ENCODE measurements at regions not wholly inside any gene's neighbourhood (a gene's known extent, or its start where the extent isn't known, plus 50 kb on each side); places are given as distances from the start of the nearest gene placed in this dataset.
"Not testable (repeated sequence)": the region's sequence is repeated elsewhere in the genome, so short reads cannot be mapped to it uniquely, and the experiment has no call there.

DNA sequence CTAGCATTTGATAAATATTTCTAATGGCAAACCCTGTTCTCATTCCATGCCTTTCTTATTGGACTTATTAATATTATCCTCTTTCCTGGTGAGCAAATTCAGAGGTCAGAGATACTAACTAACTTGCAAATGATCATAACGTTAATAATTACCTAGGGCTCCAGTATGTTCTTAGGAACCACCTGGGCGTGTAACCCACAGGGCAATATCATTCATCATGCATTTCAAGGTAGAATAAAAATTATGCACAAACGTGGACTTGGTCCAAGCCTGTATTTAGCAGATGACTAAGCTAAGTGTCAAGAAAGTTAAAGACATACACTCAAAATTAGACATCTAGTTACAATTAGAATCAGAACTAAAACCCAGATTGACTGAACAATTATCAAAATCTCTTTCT is 850.1 kb downstream of the TRIML1 start:
- no peak for DNase-seq (ENCODE audit: low read depth)
- H3K4me3 ChIP-seq (ENCODE audit: low read depth, low read length) = no peak overlapping the region
- TF ChIP-seq, protein P1, sequence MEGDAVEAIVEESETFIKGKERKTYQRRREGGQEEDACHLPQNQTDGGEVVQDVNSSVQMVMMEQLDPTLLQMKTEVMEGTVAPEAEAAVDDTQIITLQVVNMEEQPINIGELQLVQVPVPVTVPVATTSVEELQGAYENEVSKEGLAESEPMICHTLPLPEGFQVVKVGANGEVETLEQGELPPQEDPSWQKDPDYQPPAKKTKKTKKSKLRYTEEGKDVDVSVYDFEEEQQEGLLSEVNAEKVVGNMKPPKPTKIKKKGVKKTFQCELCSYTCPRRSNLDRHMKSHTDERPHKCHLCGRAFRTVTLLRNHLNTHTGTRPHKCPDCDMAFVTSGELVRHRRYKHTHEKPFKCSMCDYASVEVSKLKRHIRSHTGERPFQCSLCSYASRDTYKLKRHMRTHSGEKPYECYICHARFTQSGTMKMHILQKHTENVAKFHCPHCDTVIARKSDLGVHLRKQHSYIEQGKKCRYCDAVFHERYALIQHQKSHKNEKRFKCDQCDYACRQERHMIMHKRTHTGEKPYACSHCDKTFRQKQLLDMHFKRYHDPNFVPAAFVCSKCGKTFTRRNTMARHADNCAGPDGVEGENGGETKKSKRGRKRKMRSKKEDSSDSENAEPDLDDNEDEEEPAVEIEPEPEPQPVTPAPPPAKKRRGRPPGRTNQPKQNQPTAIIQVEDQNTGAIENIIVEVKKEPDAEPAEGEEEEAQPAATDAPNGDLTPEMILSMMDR (IDR thresholded peaks at IDR 0.05; ENCODE audit: control insufficient read depth, extremely low read depth, insufficient read depth) = no peak

DNA sequence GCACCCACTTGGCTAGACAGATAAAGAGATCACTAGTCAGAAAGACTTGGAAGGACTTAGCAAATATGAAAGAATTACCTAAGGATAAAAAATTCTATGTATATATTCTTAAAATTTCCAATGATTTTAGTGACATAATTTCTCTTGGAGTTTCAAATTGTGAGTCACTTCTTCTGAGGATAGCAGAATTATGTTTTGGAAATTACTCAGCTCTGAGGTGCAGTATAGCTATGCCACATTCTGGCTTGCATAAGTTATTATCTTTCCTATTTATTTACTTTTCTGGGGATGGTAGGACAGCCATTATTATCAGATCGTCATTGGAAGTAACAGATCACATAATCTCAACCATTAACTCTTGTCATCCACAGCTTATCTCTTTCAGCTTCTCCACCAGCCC is 853.5 kb downstream of the TRIML1 start:
- TF ChIP-seq, protein P1 (IDR thresholded peaks at IDR 0.05; ENCODE audit: control insufficient read depth, extremely low read depth, insufficient read depth) = no peak
- no peak for DNase-seq (ENCODE audit: low read depth)
- H3K4me3 ChIP-seq (ENCODE audit: low read depth, low read length) = no peak overlapping the region

DNA sequence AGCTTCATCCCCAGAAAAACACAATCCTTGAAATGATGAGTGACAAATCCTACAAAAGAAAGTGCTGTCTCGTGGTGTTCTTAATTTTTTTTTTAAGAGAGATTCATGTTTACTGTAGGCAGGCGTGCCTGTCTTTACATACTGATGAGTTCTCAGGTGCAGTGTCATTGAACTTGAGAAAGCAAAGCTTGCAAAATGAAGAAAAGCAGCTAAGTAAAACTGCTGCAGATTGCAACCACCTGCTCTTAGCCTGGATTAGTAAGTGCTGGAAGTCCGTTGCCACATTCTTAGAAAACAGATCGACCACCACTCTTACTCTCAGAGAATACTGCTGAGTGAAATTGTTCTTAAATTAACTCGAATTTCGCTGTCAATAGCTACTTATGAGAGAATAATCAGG is 854.6 kb downstream of the TRIML1 start:
- H3K4me3 ChIP-seq (ENCODE audit: low read depth, low read length) = no peak overlapping the region
- TF ChIP-seq, protein P1 (IDR thresholded peaks at IDR 0.05; ENCODE audit: control insufficient read depth, extremely low read depth, insufficient read depth) = no peak
- no peak for DNase-seq (ENCODE audit: low read depth)

DNA sequence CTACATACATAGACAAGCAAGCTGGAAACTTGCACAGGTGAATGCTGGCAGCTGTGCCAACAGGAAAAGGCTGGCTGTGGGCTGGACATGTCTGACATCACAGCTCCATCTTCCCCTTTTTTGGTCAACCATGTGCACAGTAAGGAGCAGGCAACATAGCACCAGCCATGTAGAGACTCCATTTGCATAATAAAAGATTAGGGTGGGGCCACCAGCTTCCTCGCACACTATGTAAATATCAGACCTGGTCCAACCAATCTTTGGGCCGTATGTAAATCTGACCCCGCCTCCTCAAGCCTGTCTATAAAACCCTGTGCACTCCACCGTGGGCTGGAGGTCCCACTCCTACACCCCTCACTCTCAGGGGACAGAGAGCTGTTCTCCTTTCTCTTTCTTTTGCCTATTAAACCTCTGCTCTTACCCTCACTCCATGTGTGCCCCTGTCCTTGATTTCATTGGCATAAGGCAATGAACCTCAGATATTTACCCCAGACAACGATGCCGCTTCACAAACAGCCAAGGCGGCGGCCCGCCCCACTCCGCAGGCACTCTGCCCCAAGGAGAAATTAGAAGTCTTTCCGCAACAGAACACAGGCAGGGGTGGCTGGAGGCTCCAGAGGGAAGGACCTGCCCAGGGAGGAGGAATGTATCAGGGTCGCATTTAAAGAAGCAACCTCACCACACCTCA is 862.2 kb downstream of the TRIML1 start:
- TF ChIP-seq, protein P1 (IDR thresholded peaks at IDR 0.05; ENCODE audit: control insufficient read depth, extremely low read depth, insufficient read depth) = no peak
- peak; percentile 37 for DNase-seq (ENCODE audit: low read depth)
- no peak overlapping the region for H3K4me3 ChIP-seq (ENCODE audit: low read depth, low read length)

DNA sequence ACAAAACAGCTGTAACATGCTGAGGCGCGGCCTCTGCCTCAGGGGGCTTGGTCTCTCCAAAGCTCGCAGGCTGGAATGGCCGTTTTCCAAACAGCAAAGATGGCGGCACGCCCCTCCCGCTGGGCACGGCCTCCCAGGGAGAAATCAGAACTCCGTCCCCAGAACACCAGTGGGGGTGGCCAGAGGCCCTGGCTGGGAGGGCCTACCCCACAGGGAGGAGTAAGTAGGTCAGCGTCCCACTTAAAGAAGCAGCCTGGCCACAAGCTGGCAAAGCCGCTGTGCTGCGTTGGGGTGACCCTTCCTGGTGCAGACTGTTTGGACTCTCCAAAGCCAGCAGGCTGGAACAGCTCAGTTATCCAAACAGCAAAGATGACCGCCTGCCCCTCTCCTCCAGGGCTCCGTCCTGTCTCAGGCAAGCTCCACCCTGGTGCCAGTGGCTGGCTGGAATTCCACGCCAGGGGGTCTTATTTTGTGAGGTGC is 862.8 kb downstream of the TRIML1 start:
- TF ChIP-seq, protein P1 (IDR thresholded peaks at IDR 0.05; ENCODE audit: control insufficient read depth, extremely low read depth, insufficient read depth) = no peak
- DNase-seq (ENCODE audit: low read depth) = no peak
- no peak overlapping the region for H3K4me3 ChIP-seq (ENCODE audit: low read depth, low read length)

DNA sequence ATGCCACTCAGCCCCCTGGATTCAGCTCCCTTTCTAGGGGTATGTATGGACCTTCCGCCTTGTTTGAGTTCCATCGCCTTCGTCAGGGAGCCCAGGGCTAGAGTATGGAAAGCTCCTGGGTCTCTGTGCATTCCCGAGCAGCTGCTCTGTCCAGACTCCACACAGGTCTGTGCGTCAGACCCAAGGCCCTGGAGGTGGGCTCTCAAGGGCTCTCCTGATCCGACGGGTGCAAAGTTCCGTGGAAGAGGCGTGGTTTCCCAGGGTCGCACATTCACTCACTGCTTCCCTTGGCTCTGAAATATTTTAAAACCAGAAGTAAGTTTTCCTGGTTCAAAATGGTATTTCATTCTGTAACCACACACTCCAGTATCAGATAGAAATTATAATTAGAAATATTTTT is 863.2 kb downstream of the TRIML1 start:
- no peak for DNase-seq (ENCODE audit: low read depth)
- TF ChIP-seq, protein P1 (IDR thresholded peaks at IDR 0.05; ENCODE audit: control insufficient read depth, extremely low read depth, insufficient read depth) = no peak
- H3K4me3 ChIP-seq (ENCODE audit: low read depth, low read length) = no peak overlapping the region

DNA sequence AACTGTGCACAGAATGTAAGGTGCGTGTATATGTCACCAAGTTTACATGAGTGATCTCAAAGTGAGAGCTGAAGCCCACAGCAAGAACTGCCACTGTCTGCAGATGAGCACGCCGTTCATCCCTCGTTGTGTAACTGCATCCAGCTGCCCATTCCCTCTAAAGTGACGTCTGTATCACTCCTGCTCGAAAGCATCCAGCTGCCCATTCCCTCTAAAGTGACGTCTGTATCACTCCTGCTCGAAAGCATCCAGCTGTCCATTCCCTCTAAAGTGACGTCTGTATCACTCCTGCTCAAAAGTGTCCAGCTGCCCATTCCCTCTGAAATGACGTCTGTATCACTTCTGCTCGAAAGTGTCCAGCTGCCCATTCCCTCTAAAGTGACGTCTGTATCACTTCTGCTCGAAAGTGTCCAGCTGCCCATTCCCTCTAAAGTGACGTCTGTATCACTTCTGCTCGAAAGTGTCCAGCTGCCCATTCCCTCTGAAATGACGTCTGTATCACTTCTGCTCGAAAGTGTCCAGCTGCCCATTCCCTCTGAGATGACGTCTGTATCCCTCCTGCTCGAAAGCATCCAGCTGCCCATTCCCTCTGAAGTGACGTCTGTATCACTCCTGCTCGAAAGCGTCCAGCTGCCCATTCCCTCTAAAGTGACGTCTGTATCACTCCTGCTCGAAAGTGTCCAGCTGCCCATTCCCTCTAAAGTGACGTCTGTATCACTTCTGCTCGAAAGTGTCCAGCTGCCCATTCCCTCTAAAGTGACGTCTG is 871.4 kb downstream of the TRIML1 start:
- not testable (repeated sequence) for DNase-seq (ENCODE audit: low read depth)

More for the DNA sequence above, 871.4 kb downstream of the TRIML1 start:
- not testable (repeated sequence) for H3K4me3 ChIP-seq (ENCODE audit: low read depth, low read length)
